Colonic mucosa (tissue), 4 donors: ENCODE measurements at regions not wholly inside any gene's neighbourhood (a gene's known extent, or its start where the extent isn't known, plus 50 kb on each side); places are given as distances from the start of the nearest gene placed in this dataset.
"Not testable (repeated sequence)": the region's sequence is repeated elsewhere in the genome, so short reads cannot be mapped to it uniquely, and the experiment has no call there.

Experiments
- DNase-seq: peaks from one replicate; pipeline ENCODE4 v3.0.0-alpha.2; 2020
- H3K27ac ChIP-seq: fragments of 200-600 bp; one replicate; pipeline ENCODE4 v1.8.0; 2021
- H3K27me3 ChIP-seq: fragments of 200-600 bp; one replicate; pipeline ENCODE4 v1.8.0; 2021
- H3K36me3 ChIP-seq: fragments of 200-600 bp; one replicate; pipeline ENCODE4 v1.8.0; 2021
- H3K4me1 ChIP-seq: fragments of 200-600 bp; one replicate; pipeline ENCODE4 v1.8.0; 2021; ENCODE audit warnings: mild to moderate bottlenecking
- H3K4me3 ChIP-seq: fragments of 200-600 bp; one replicate; pipeline ENCODE4 v1.8.0; 2021
- H3K9ac ChIP-seq, 2 donors: one replicate each; pipeline ENCODE4 v1.7.0; 2013; ENCODE audit warnings: control low read depth in 2 of 2, low read depth in 2 of 2, low read length in 2 of 2
- H3K9me3 ChIP-seq: fragments of 200-600 bp; one replicate; pipeline ENCODE4 v1.8.0; 2021
- CTCF ChIP-seq: fragments of 200-600 bp; IDR thresholded peaks from one replicate; pipeline ENCODE4 v1.8.0; 2022; ENCODE audit warnings: antibody characterized with exemption, mild to moderate bottlenecking
- intact Hi-C: fragments of 100-400 bp; cut with DNase I; formaldehyde crosslinking; loops from one replicate; pipeline ENCODE4 v1.14.1; 2022
- donor health status: healthy.
- donor health status: DM: no; HTN: no; CAD: no.
- donor health status: DM: no; HTN: no; CAD: no.

DNA sequence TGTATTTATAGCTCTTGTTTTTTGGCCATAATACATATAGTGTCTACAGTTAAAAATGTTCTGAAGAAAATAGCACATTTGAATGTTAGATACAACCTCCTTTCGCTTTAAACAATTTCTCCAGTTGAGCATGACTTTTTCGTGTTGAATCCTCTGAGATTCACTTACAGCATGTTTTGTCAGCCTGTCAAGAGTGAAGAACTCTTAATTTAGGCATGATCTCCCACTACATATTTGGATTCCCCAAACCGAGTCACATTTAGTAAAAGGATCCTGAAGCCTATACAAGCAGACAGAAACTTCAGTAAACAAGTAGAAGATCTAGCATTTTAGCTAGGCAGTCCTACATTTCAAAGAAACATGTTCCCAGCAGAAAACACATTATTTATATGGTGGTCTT, 796.6 kb downstream of the MCTP2 start:
- H3K27ac ChIP-seq, result no peak overlapping the region
- H3K27me3 ChIP-seq, result no peaks in the 10 kb centered on the region
- H3K36me3 ChIP-seq, result no peaks in the 10 kb centered on the region
- DNase-seq, result no peak
- no peak for TF ChIP-seq CTCF
- no peak overlapping the region for H3K9ac ChIP-seq
- H3K9me3 ChIP-seq, result no peaks in the 10 kb centered on the region
- no peak overlapping the region for H3K4me3 ChIP-seq
- intact Hi-C loops, result no loop called here
- H3K4me1 ChIP-seq, result no peaks in the 10 kb centered on the region

- intact Hi-C loops, result no loop called here
- no peak for TF ChIP-seq CTCF
- no peak overlapping the region for H3K9ac ChIP-seq
- no peaks in the 10 kb centered on the region for H3K9me3 ChIP-seq
- no peaks in the 10 kb centered on the region for H3K36me3 ChIP-seq
- no peaks in the 10 kb centered on the region for H3K27me3 ChIP-seq
- no peaks in the 10 kb centered on the region for H3K4me1 ChIP-seq
- no peak overlapping the region for H3K4me3 ChIP-seq
- no peak for DNase-seq
- no peak overlapping the region for H3K27ac ChIP-seq
These were observed 800.8 kb downstream of the MCTP2 start for GRCh38 chr15:95032156-95032555.

GRCh38 chr15:95035106-95035505, 803.7 kb downstream of the MCTP2 start:
- no peak overlapping the region for H3K27ac ChIP-seq
- intact Hi-C loops, result no loop called here
- no peak overlapping the region for H3K4me3 ChIP-seq
- H3K9ac ChIP-seq, result no peak overlapping the region
- no peak for TF ChIP-seq CTCF
- H3K9me3 ChIP-seq, result no peaks in the 10 kb centered on the region
- no peaks in the 10 kb centered on the region for H3K27me3 ChIP-seq
- no peaks in the 10 kb centered on the region for H3K4me1 ChIP-seq
- H3K36me3 ChIP-seq, result no peaks in the 10 kb centered on the region
- no peak for DNase-seq

DNA sequence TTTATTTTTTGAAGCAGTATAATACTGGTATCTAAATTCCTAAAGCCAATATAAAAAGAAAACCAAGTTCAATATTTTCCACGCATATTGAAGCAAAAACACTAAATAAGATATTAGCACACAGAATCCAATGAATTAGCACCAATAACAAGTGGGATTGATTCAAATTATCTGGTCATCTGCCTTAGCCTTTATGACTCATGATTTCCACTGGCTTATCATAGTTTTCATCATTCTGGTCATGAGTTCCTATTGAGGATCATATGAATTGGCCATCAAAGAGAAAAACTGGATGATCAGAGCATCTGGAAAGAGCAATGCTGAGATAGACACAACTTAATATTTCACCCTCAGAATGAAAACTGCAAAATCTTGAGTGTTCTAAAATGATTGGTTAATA, 809.9 kb downstream of the MCTP2 start:
- Histone ChIP-seq H3K9ac (no peak overlapping the region), H3K27me3 (no peaks in the 10 kb centered on the region), H3K9me3 (no peaks in the 10 kb centered on the region), H3K4me1 (no peaks in the 10 kb centered on the region), H3K36me3 (no peaks in the 10 kb centered on the region), H3K4me3 (no peak overlapping the region), H3K27ac (no peak overlapping the region)
- no peak for DNase-seq
- TF ChIP-seq CTCF, result no peak
- intact Hi-C loops, result no loop called here

GRCh38 chr15:95043236-95043932, 812.0 kb downstream of the MCTP2 start:
- H3K27ac ChIP-seq, H3K4me3 ChIP-seq, H3K4me1 ChIP-seq, H3K36me3 ChIP-seq, H3K9me3 ChIP-seq, H3K9ac ChIP-seq, H3K27me3 ChIP-seq, DNase-seq, intact Hi-C loops: not testable (repeated sequence)

- H3K27ac ChIP-seq, result no peak overlapping the region
- no peak overlapping the region for H3K4me3 ChIP-seq
- H3K9ac ChIP-seq, result no peak overlapping the region
- no peaks in the 10 kb centered on the region for H3K4me1 ChIP-seq
- H3K27me3 ChIP-seq, result no peaks in the 10 kb centered on the region
- TF ChIP-seq CTCF, result no peak
- no peaks in the 10 kb centered on the region for H3K9me3 ChIP-seq
- intact Hi-C loops, result no loop called here
- no peak for DNase-seq
- H3K36me3 ChIP-seq, result no peaks in the 10 kb centered on the region
These were observed 812.6 kb downstream of the MCTP2 start for GRCh38 chr15:95043933-95044313.
